ENCODE measurements at regions not wholly inside any gene's neighbourhood (a gene's known extent, or its start where the extent isn't known, plus 50 kb on each side); places are given as distances from the start of the nearest gene placed in this dataset.

GRCh38 chr6:62721408-62721807 is 435.4 kb upstream of the KHDRBS2 start:
- ATAC-seq (no peak), DNase-seq (no peak)
- no peaks in the 10 kb centered on the region for H3K27me3 ChIP-seq (ENCODE audit: control insufficient read depth in 2 of 2, insufficient read depth in 2 of 2, low read length in 2 of 2)
- no peaks in the 10 kb centered on the region for H3K4me1 ChIP-seq (ENCODE audit: control insufficient read depth in 2 of 2, insufficient read depth in 2 of 2, low read length in 2 of 2)
- H3K27me3 Mint-ChIP-seq = no peaks in the 10 kb centered on the region
- H3K4me3 Mint-ChIP-seq = no peak overlapping the region
- no peaks in the 10 kb centered on the region for H3K36me3 ChIP-seq (ENCODE audit: control insufficient read depth in 2 of 3, insufficient read depth in 3 of 3, low read length in 3 of 3)
- ChIA-PET CTCF (no interaction called here), POLR2A (no interaction called here)
- no peaks in the 10 kb centered on the region for H3K4me1 Mint-ChIP-seq
- no peak overlapping the region for H3K27ac Mint-ChIP-seq
- H3K27ac ChIP-seq (ENCODE audit: low read depth, low read length) = no peak overlapping the region
- intact Hi-C loops (cut with micrococcal nuclease) = no loop called here
- H3K36me3 Mint-ChIP-seq = no peaks in the 10 kb centered on the region
- H3K4me3 ChIP-seq (ENCODE audit: low read length) = no peak overlapping the region
- H3K9me3 ChIP-seq (ENCODE audit: control insufficient read depth in 2 of 3, low read length in 3 of 3) = no peaks in the 10 kb centered on the region
- peaks cover 0 to 23% (median 5%) of the 10 kb centered on the region in 11 donors for H3K9me3 Mint-ChIP-seq

GRCh38 chr6:62716719-62717118 is 430.7 kb upstream of the KHDRBS2 start:
- ChIA-PET CTCF (no interaction called here), POLR2A (no interaction called here)
- ATAC-seq = no peak
- no peak for DNase-seq
- Mint-ChIP-seq H3K4me3 (no peak overlapping the region), H3K27me3 (no peaks in the 10 kb centered on the region), H3K27ac (no peak overlapping the region), H3K36me3 (no peaks in the 10 kb centered on the region), H3K4me1 (no peaks in the 10 kb centered on the region), H3K9me3 (peaks cover 0 to 18% (median 5%) of the 10 kb centered on the region in 11 donors)
- Histone ChIP-seq H3K4me3 (ENCODE audit: low read length) (no peak overlapping the region), H3K9me3 (ENCODE audit: control insufficient read depth in 2 of 3, low read length in 3 of 3) (no peaks in the 10 kb centered on the region), H3K27me3 (ENCODE audit: control insufficient read depth in 2 of 2, insufficient read depth in 2 of 2, low read length in 2 of 2) (no peaks in the 10 kb centered on the region), H3K27ac (ENCODE audit: low read depth, low read length) (no peak overlapping the region), H3K4me1 (ENCODE audit: control insufficient read depth in 2 of 2, insufficient read depth in 2 of 2, low read length in 2 of 2) (no peaks in the 10 kb centered on the region), H3K36me3 (ENCODE audit: control insufficient read depth in 2 of 3, insufficient read depth in 3 of 3, low read length in 3 of 3) (no peaks in the 10 kb centered on the region)
- intact Hi-C loops (cut with micrococcal nuclease) = no loop called here

GRCh38 chr6:62714112-62714511 is 428.1 kb upstream of the KHDRBS2 start:
- Histone ChIP-seq H3K4me3 (ENCODE audit: low read length) (no peak overlapping the region), H3K27me3 (ENCODE audit: control insufficient read depth in 2 of 2, insufficient read depth in 2 of 2, low read length in 2 of 2) (no peaks in the 10 kb centered on the region), H3K4me1 (ENCODE audit: control insufficient read depth in 2 of 2, insufficient read depth in 2 of 2, low read length in 2 of 2) (no peaks in the 10 kb centered on the region), H3K9me3 (ENCODE audit: control insufficient read depth in 2 of 3, low read length in 3 of 3) (no peaks in the 10 kb centered on the region), H3K27ac (ENCODE audit: low read depth, low read length) (no peak overlapping the region), H3K36me3 (ENCODE audit: control insufficient read depth in 2 of 3, insufficient read depth in 3 of 3, low read length in 3 of 3) (no peaks in the 10 kb centered on the region)
- Mint-ChIP-seq H3K27me3 (no peaks in the 10 kb centered on the region), H3K9me3 (peaks cover 0 to 26% (median 4%) of the 10 kb centered on the region in 11 donors), H3K4me1 (peaks cover 0 to 4% (median 0%) of the 10 kb centered on the region in 7 donors), H3K4me3 (no peak overlapping the region), H3K27ac (no peak overlapping the region), H3K36me3 (no peaks in the 10 kb centered on the region)
- DNase-seq = no peak
- ATAC-seq = no peak
- ChIA-PET POLR2A (no interaction called here), CTCF (no interaction called here)
- intact Hi-C loops (cut with micrococcal nuclease) = no loop called here

GRCh38 chr6:62711750-62712149 is 425.7 kb upstream of the KHDRBS2 start:
- Mint-ChIP-seq H3K27ac (no peak overlapping the region), H3K4me3 (no peak overlapping the region), H3K36me3 (no peaks in the 10 kb centered on the region), H3K27me3 (no peaks in the 10 kb centered on the region), H3K9me3 (peaks cover 3 to 26% (median 7%) of the 10 kb centered on the region in 11 donors), H3K4me1 (peaks cover 0 to 4% (median 0%) of the 10 kb centered on the region in 7 donors)
- no peak overlapping the region for H3K27ac ChIP-seq (ENCODE audit: low read depth, low read length)
- no peaks in the 10 kb centered on the region for H3K9me3 ChIP-seq (ENCODE audit: control insufficient read depth in 2 of 3, low read length in 3 of 3)
- no peaks in the 10 kb centered on the region for H3K36me3 ChIP-seq (ENCODE audit: control insufficient read depth in 2 of 3, insufficient read depth in 3 of 3, low read length in 3 of 3)
- no peak for DNase-seq
- no peaks in the 10 kb centered on the region for H3K27me3 ChIP-seq (ENCODE audit: control insufficient read depth in 2 of 2, insufficient read depth in 2 of 2, low read length in 2 of 2)
- no peak overlapping the region for H3K4me3 ChIP-seq (ENCODE audit: low read length)
- POLR2A ChIA-PET = no interaction called here
- ATAC-seq = no peak
- H3K4me1 ChIP-seq (ENCODE audit: control insufficient read depth in 2 of 2, insufficient read depth in 2 of 2, low read length in 2 of 2) = no peaks in the 10 kb centered on the region
- CTCF ChIA-PET = no interaction called here
- intact Hi-C loops (cut with micrococcal nuclease) = no loop called here

- no peaks in the 10 kb centered on the region for H3K4me1 ChIP-seq (ENCODE audit: control insufficient read depth in 2 of 2, insufficient read depth in 2 of 2, low read length in 2 of 2)
- POLR2A ChIA-PET = no interaction called here
Observed at GRCh38 chr6:62707914-62708313, 421.9 kb upstream of the KHDRBS2 start.

GRCh38 chr6:62707156-62707555 is 421.1 kb upstream of the KHDRBS2 start:
- Histone ChIP-seq H3K4me1 (ENCODE audit: control insufficient read depth in 2 of 2, insufficient read depth in 2 of 2, low read length in 2 of 2) (no peaks in the 10 kb centered on the region), H3K4me3 (ENCODE audit: low read length) (no peak overlapping the region), H3K27ac (ENCODE audit: low read depth, low read length) (no peak overlapping the region), H3K36me3 (ENCODE audit: control insufficient read depth in 2 of 3, insufficient read depth in 3 of 3, low read length in 3 of 3) (no peaks in the 10 kb centered on the region), H3K27me3 (ENCODE audit: control insufficient read depth in 2 of 2, insufficient read depth in 2 of 2, low read length in 2 of 2) (no peaks in the 10 kb centered on the region), H3K9me3 (ENCODE audit: control insufficient read depth in 2 of 3, low read length in 3 of 3) (no peaks in the 10 kb centered on the region)
- POLR2A ChIA-PET = no interaction called here
- Mint-ChIP-seq H3K27me3 (no peaks in the 10 kb centered on the region), H3K36me3 (no peaks in the 10 kb centered on the region), H3K4me1 (peaks cover 0 to 4% (median 0%) of the 10 kb centered on the region in 7 donors), H3K9me3 (peaks cover 6 to 37% (median 10%) of the 10 kb centered on the region in 11 donors), H3K4me3 (no peak overlapping the region), H3K27ac (no peak overlapping the region)
- ATAC-seq = no peak
- no peak for DNase-seq
- CTCF ChIA-PET = no interaction called here
- intact Hi-C loops (cut with micrococcal nuclease) = no loop called here

More at GRCh38 chr6:62707914-62708313, 421.9 kb upstream of the KHDRBS2 start:
- no peak for DNase-seq
- H3K9me3 Mint-ChIP-seq = peaks cover 5 to 32% (median 9%) of the 10 kb centered on the region in 11 donors
- Histone ChIP-seq H3K36me3 (ENCODE audit: control insufficient read depth in 2 of 3, insufficient read depth in 3 of 3, low read length in 3 of 3) (no peaks in the 10 kb centered on the region), H3K27me3 (ENCODE audit: control insufficient read depth in 2 of 2, insufficient read depth in 2 of 2, low read length in 2 of 2) (no peaks in the 10 kb centered on the region), H3K27ac (ENCODE audit: low read depth, low read length) (no peak overlapping the region), H3K4me3 (ENCODE audit: low read length) (no peak overlapping the region), H3K9me3 (ENCODE audit: control insufficient read depth in 2 of 3, low read length in 3 of 3) (no peaks in the 10 kb centered on the region)
- no peak overlapping the region for H3K4me3 Mint-ChIP-seq
- no peaks in the 10 kb centered on the region for H3K36me3 Mint-ChIP-seq
- CTCF ChIA-PET = no interaction called here
- ATAC-seq = no peak
- no peaks in the 10 kb centered on the region for H3K27me3 Mint-ChIP-seq
- intact Hi-C loops (cut with micrococcal nuclease) = no loop called here
- H3K4me1 Mint-ChIP-seq = peaks cover 0 to 4% (median 0%) of the 10 kb centered on the region in 7 donors
- no peak overlapping the region for H3K27ac Mint-ChIP-seq

- Mint-ChIP-seq H3K27me3 (no peaks in the 10 kb centered on the region), H3K4me1 (peaks cover 0 to 1% (median 0%) of the 10 kb centered on the region in 7 donors), H3K36me3 (no peaks in the 10 kb centered on the region), H3K4me3 (no peak overlapping the region), H3K27ac (no peak overlapping the region), H3K9me3 (peaks cover 0 to 25% (median 6%) of the 10 kb centered on the region in 11 donors)
- no peak overlapping the region for H3K4me3 ChIP-seq (ENCODE audit: low read length)
- no peaks in the 10 kb centered on the region for H3K27me3 ChIP-seq (ENCODE audit: control insufficient read depth in 2 of 2, insufficient read depth in 2 of 2, low read length in 2 of 2)
- DNase-seq (no peak), ATAC-seq (no peak)
- H3K27ac ChIP-seq (ENCODE audit: low read depth, low read length) = no peak overlapping the region
- intact Hi-C loops (cut with micrococcal nuclease) = no loop called here
- no peaks in the 10 kb centered on the region for H3K4me1 ChIP-seq (ENCODE audit: control insufficient read depth in 2 of 2, insufficient read depth in 2 of 2, low read length in 2 of 2)
- ChIA-PET CTCF (no interaction called here), POLR2A (no interaction called here)
- no peaks in the 10 kb centered on the region for H3K9me3 ChIP-seq (ENCODE audit: control insufficient read depth in 2 of 3, low read length in 3 of 3)
- H3K36me3 ChIP-seq (ENCODE audit: control insufficient read depth in 2 of 3, insufficient read depth in 3 of 3, low read length in 3 of 3) = no peaks in the 10 kb centered on the region
Observed at GRCh38 chr6:62683063-62683462, 397.0 kb upstream of the KHDRBS2 start.

All from naive thymus-derived CD4-positive, alpha-beta T cell (primary cell).